A549 (cell line): ENCODE measurements at regions not wholly inside any gene's neighbourhood (a gene's known extent, or its start where the extent isn't known, plus 50 kb on each side); places are given as distances from the start of the nearest gene placed in this dataset.

Experiments
- EP300 ChIP-seq, 2 experiments: fragments of >200 bp; sonication (Bioruptor Twin); formaldehyde crosslinking; IDR thresholded peaks; 2 replicates in 1 of 2; 3 replicates in 1 of 2; pipeline ENCODE4 v1.6.1; 2016 to 2017
- POLR2A ChIP-seq: IDR thresholded peaks from 2 replicates; pipeline ENCODE4 v1.6.1; 2012; ENCODE audit warnings: mild to moderate bottlenecking, low read length
- SMC3 ChIP-seq: fragments of >200 bp; sonication (Bioruptor Twin); formaldehyde crosslinking; IDR thresholded peaks from 3 replicates; pipeline ENCODE4 v1.6.1; 2018; ENCODE audit warnings: inconsistent platforms

- no peak for TF ChIP-seq EP300 (IDR thresholded peaks at IDR 0.05)
- TF ChIP-seq POLR2A: no peak
- TF ChIP-seq SMC3: no peak
Measured at GRCh38 chr9:80144856-80145255, 573.1 kb downstream of the TLE4 start.
